NCI-H510A treated with DMSO at 0.1 percent for 48 hours (cell line): ENCODE measurements at regions not wholly inside any gene's neighbourhood (a gene's known extent, or its start where the extent isn't known, plus 50 kb on each side); places are given as distances from the start of the nearest gene placed in this dataset.
"Not testable (repeated sequence)": the region's sequence is repeated elsewhere in the genome, so short reads cannot be mapped to it uniquely, and the experiment has no call there.

ENCODE experiments used
- DNase-seq: peaks from one replicate; lab custom pipeline; 2025; lab: John Stamatoyannopoulos, UW

DNA sequence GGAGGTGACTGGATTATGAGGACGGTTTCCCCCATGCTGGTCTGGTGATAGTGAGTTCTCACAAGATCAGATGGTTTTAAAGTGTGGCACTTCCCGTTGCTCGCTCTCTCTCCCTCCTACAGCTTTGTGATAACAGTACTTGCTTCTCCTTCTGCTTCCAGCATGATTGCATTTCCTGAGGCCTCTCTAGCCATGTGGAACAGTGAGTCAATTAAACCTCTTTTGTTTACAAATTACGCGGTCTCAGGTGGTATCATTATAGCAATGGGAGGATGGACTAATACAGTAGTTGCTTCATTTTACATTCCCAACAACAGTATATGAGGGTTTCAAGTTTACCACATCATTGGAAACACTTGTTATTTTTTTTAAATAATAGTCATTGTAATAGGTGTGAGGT is 937.3 kb upstream of the ARRDC3 start:
- DNase-seq = no peak

DNA sequence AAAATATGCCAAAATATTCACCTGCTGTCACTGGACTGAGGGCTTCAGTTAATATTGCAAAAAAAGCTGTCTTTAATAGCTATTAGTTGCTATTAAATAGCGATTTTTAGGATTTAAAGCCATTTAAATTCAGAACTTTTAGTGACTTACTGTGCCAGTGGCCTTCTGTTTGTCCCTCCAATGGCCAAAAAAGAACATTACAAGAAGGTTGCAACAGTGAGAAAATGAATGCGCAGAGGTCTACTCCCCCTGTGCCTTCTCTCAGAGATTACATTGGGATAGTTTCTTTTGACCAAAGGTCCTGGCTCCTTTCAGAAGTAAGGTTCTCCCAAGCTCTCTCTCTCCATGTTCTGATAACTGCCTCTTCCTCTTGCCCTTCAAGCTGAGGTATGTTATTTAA is 930.3 kb upstream of the ARRDC3 start:
- DNase-seq = no peak

GRCh38 chr5:92309336-92309991 is 926.3 kb upstream of the ARRDC3 start:
- peak; percentile 40 for DNase-seq

DNA sequence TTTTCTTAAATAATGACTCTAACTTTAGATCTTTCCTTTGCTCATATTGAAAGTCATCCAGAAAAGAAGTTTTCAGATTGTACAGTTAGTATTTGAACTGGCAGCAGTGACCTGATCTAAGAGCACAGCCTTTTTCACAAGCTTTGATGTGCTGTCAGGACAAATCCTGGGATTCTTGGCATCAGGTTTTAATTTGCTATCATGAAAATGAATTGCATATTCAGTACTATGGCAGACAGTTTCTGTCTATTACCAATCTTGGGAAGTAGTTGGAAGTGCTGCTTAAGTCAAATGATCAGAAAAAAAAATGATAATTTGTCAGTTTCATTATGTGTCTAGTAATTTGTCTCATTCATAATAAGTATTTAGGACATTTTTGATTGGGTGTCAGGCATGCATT is 925.6 kb upstream of the ARRDC3 start:
- DNase-seq = no peak

DNA sequence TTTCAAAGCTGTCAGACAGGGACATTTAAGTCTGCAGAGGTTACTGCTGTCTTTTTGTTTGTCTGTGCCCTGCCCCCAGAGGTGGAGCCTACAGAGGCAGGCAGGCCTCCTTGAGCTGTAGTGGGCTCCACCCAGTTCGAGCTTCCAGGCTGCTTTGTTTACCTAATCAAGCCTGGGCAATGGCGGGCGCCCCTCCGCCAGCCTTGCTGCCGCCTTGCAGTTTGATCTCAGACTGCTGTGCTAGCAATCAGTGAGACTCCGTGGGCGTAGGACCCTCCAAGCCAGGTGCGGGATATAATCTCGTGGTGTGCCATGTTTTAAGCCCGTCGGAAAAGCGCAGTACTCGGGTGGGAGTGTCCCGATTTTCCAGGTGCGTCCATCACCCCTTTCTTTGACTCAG is 919.2 kb upstream of the ARRDC3 start:
- not testable (repeated sequence) for DNase-seq

DNA sequence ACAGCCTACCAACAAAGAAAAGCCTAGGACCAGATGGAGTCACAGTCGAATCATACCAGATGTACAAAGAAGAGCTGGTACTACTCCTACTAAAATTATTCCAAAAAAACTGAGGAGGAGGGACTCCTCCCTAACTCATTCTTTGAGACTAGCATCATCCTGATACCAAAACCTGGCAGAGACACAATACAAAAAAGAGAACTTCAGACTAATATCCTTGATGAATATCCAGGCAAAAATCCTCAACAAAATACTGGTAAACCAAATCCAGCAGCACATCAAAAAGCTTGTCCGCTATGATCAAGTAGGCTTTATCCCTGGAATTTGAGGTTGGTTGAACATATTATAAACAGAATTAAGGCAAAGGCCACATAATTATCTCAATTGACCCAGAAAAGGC is 900.4 kb upstream of the ARRDC3 start:
- no peak for DNase-seq

DNA sequence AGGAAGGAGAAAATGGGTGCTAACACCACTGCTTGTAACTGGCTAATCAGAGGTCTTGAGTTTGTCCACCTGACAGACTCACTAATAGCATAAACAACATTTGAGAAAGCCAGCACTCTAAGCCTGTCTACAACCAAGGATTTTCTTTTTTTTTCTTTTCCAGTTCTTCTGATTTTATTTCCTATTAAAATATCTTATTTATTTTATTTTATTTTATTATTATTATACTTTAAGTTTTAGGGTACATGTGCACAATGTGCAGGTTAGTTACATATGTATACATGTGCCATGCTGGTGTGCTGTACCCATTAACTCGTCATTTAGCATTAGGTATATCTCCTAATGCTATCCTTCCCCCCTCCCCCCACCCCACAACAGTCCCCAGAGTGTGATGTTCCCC is 888.6 kb upstream of the ARRDC3 start:
- DNase-seq = not testable (repeated sequence)

DNA sequence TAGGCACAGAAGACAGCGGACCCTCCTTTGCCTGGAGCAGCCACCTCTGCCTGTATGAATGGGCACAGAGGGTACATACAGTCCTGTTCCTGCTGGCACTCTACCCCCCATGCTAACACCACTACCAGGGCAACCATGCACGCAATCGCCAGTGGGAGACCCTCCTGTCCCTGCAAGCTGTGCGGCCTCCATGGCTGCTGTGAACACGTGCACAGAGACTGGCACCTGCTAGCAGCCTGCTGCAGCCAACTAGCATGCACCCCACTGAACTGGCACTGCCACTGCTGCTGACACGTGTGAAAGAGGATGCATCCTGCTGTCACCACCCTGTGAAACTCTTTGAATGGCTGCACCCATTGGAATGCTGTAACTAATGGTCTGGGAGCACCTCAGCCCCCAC is 885.2 kb upstream of the ARRDC3 start:
- no peak for DNase-seq

- no peak for DNase-seq
Measured at GRCh38 chr5:92267830-92268229, 884.7 kb upstream of the ARRDC3 start.

DNA sequence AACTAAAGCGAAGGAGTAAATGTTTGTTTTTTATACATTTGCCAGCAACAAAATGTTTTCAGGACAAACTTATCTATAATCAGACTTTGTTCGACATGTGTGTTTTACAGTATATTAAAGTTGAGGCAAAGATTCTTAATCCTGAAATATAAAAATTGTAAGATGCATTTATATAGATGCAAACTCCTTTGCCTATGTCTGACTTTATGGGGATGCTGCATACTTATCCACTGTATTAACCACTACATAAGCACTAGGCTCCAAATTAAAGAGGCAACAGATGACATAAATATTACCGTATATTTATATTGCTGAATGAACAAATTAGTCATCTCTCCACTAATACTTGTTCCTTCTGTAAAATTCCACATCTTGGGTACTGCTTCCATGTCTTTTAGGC is 882.7 kb upstream of the ARRDC3 start:
- no peak for DNase-seq

- not testable (repeated sequence) for DNase-seq
Measured at GRCh38 chr5:92255605-92256004, 872.5 kb upstream of the ARRDC3 start.

DNA sequence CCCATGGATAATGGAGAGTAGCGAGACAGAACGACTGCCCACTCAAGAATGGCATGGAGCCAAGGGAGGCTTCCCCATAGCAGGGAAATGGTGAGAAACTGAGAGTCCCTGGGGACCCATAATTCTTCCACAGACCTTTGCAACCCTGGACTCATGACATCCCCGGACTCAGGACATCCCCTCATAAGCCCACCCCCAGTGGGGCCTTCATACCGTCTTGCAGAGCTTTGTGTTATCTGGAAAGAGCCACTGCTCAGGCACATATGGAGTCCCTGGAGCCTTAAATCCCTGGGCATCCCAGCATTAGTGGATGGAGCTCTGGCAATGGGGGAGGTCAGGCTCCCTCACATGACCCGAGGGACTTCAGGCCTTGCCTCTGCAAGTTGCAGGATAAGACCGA is 865.4 kb upstream of the ARRDC3 start:
- no peak for DNase-seq

DNA sequence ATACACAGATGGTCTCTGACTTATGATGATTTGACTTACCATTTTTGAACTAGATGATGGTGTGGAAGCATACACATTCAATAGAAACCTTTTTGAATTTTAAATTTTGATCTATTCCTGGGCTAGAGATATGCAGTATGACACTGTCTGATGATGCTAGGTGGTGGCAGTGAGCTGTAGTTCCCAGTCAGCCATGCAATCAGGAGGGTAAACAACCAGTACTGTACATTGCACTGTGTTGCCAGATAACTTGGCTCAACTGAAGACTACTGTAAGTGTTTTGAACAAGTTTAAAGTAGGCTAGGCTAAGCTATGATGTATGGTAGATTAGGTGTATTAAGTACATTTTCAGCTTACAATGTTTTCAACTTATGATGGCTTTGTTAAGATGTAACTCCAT is 859.1 kb upstream of the ARRDC3 start:
- no peak for DNase-seq

GRCh38 chr5:92237896-92238295 is 854.8 kb upstream of the ARRDC3 start:
- no peak for DNase-seq

GRCh38 chr5:92222449-92222848 is 839.3 kb upstream of the ARRDC3 start:
- no peak for DNase-seq

DNA sequence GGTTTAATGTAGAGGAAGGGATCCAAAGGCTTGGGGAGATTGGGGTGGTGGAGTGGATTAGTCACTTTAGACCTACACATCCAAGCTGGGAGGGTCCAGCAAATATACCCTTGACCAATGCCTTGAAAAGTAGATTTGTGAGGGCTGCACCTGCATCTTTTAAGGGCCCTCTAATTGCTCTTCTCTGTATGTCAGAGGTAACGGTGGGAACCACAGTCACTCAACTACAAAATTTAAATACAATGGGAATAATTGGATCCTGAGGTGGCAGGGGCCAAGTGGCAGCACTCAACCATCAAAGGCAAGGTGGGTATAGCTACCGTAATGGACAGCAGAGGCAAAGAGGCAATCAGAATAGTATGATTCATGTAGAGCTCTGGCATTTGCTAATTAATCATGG is 833.7 kb upstream of the ARRDC3 start:
- not testable (repeated sequence) for DNase-seq

DNA sequence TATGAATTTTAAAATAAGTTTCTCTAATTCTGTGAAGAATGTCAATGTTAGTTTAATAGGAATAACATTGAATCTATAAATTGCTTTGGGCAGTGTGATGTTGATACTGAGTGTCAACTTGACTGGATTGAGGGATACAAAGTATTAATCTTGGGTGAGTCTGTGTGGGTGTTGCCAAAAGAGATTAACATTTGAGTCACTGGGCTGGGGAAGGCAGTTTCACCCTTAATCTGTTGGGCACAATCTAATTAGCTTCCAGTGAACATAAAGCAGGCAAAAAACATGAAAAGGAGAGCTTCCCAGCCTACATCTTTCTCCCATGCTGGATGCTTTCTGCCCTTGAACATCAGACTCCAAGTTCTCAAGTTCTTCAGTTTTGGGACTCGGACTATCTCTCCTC is 832.0 kb upstream of the ARRDC3 start:
- DNase-seq = no peak

- DNase-seq = no peak
Measured at GRCh38 chr5:92208265-92208664, 825.1 kb upstream of the ARRDC3 start.

GRCh38 chr5:92207151-92207550 is 824.0 kb upstream of the ARRDC3 start:
- no peak for DNase-seq

GRCh38 chr5:92206681-92207080 is 823.6 kb upstream of the ARRDC3 start:
- DNase-seq = no peak

GRCh38 chr5:92199035-92199434 is 815.9 kb upstream of the ARRDC3 start:
- not testable (repeated sequence) for DNase-seq

DNA sequence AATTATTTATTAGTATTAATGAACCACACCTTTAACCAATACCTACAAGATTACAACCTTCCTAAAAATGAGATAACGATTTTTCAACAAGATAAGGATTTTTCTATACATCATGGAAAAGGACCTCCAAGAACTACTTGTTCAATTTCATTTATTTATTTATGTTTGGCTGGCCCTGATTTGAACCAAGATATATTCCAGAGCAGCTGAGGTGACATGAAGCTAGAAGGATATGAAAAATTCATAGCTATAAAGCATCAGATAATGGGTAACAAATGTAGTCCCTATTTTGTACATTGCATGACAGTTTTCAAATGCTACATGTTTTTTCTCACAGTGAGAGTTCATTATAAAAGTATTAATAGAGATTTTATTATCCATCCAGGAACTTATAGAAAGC is 798.5 kb upstream of the ARRDC3 start:
- no peak for DNase-seq

GRCh38 chr5:92180391-92180790 is 797.3 kb upstream of the ARRDC3 start:
- no peak for DNase-seq

DNA sequence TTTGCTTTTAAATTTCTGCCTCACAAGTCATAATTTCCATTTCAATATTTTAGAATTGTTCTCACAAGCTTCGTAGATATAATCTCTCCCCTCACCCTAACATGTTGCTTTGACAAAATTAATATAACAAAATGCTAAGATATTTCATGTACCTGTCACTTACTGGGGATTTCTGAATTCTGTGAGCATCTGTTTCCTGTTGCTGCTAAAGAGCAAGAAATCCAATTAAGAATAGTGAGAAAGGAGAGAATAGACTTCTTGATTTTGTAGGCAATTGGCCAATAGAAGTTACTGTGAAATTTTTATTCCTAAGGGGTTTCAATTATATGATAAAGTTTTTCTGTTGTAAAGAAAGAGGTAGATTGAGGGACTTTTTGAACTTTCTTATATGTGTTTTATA is 796.5 kb upstream of the ARRDC3 start:
- DNase-seq = no peak
